Stimulated activated naive CD8-positive, alpha-beta T cell treated with anti-CD3 and anti-CD28 coated beads, Interleukin-15, Interleukin-2, amounts not matched to agents 100 U/mL and 50 U/mL, for 24 hours (primary cell): ENCODE measurements at regions not wholly inside any gene's neighbourhood (a gene's known extent, or its start where the extent isn't known, plus 50 kb on each side); places are given as distances from the start of the nearest gene placed in this dataset.
"Not testable (repeated sequence)": the region's sequence is repeated elsewhere in the genome, so short reads cannot be mapped to it uniquely, and the experiment has no call there.

Source experiments
- ATAC-seq: fragments of 150-1000 bp; cut with Tn5 transposase; one replicate; pipeline ENCODE4 v1.10.0; 2021
- DNase-seq: peaks from one replicate; pipeline ENCODE4 v3.0.0; 2021

DNA sequence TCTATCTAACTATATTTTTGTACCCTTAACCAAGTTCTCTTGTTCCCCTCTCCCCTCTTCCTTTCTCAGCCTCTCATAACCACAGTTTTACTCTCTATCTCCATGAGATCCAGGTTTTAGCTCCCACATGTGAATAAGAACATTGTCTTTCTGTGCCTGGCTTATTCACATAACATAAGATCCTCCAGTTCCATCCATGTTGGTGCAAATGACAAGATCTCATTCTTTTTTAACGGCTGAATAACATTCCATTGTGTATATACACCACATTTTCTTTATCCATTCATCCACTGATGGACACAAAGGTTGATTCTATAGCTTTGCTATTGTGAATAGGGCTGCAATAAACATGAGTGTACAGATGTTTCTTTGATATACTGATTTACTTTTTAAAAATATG lies 83.9 kb upstream of the TMEM178A start:
- ATAC-seq (no peak), DNase-seq (no peak)

DNA sequence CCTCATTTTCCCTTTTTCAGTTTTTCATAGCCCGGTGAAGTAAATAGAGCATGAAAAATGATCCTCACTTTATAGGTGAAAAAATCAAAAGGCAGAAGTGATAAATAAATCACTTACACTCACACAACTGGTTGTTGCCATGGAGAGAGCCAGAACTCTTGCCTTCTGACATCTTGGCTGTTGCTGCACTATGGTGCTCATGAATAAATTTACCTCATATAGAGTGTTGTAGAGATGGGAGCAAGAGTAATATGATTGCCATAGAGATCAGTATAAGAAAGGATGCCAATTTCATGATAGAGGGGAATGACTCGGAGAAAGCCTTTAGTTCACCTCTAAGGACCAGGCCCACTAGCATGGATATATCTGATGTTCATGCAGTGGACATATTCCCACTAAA lies 82.5 kb upstream of the TMEM178A start:
- ATAC-seq (no peak), DNase-seq (no peak)

DNA sequence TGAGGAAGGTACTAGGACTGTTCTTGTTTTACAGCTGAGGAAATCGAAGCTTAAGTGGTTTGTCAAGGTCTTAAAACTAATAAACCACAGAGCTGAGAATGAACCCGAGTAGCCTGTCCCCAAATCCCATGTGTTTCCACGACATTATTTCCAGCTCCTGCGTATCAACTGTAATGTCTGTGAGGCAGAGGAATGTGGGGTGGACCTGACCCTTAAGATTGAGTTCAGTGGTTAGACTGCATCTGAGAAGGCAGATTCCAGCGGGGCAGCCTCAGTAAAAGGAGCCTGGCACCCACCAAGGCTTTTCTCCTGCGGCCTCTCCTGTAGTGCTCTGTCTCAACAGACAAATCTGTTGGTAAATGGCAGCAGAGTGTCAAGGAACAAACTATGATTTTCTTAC lies 81.9 kb upstream of the TMEM178A start:
- DNase-seq (no peak), ATAC-seq (no peak)

DNA sequence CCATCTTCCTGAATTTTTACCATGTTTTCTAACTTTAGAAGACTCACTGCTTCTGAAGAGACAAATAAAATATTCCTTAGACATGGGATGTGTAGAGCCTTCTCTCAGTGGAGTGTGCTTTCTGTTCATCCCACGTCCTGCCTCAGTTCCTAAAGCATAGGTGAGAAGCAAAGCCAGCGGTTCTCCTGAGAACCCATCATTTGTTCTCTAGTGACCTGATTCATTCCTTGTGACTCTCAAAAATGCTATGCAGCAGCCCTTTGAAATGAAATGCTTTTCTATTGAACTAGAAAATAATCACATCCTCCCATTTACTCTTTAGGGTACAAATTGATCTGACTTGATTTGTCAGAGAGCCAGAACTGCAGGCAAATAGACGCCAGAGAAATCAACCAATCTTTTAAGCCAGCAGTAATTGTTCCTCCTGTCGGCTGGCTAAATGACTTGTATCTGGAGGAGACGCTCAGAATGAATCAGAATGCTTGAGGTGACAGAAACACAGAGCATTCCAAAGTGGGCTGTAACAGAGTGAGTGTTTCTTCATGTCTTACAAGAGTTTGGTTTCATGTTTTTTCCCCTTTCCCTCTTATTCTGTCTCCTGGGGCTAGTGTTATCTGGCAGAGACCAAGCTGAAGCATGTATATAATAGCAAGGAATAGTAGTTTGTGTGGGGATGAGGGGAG lies 81.3 kb upstream of the TMEM178A start:
- no peak for DNase-seq
- no peak for ATAC-seq

DNA sequence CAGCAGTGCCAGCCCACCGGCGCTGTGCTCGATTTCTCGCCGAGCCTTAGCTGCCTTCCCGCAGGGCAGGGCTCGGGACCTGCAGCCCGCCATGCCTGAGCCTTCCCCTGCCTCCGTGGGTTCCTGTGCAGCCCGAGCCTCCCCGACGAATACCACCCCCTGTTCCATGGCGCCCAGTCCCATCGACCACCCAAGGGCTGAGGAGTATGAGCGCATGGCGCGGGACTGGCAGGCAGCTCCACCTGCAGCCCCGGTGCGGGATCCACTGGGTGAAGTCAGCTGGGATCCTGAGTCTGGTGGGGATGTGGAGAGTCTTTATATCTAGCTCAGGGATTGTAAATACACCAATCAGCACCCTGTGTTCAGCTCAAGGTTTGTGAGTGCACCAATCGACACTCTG lies 80.2 kb upstream of the TMEM178A start:
- not testable (repeated sequence) for DNase-seq, ATAC-seq

DNA sequence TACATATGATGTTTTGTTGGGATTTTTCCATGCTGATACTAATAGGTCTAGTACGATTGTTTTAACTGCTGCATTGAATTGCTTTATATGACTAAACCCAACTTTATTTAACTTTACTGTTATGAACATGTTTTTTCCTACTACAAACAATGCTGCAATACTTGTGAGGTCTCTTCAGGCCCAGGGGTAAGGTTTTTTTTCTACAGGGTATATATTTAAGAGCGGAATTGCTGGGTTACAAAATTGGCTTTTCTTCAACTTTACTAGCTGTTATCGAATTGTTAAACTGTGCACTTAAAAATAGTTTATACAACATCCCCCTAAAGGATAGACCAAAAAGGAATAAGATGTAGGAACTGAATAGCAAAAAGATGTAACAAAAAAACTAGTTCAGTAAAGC lies 78.5 kb upstream of the TMEM178A start:
- ATAC-seq (no peak), DNase-seq (no peak)

DNA sequence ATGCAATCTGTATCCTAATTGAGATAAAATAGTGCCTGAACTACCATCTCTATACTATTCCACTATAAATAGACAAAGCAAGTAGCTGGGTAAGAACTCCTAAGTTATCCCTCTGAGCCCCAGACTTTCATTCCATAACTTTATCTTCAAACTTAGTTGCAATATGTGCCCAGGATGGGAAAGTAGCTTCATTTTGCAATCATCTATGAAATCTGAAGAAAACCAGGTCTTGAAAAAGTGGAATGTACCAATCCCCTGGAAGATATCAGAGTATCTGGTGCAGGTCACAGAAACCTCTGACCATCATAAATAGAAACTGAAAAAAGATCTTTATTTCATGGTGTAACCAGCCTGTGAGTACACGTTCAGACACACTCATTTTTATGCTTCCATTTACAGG lies 78.1 kb upstream of the TMEM178A start:
- no peak for ATAC-seq

DNA sequence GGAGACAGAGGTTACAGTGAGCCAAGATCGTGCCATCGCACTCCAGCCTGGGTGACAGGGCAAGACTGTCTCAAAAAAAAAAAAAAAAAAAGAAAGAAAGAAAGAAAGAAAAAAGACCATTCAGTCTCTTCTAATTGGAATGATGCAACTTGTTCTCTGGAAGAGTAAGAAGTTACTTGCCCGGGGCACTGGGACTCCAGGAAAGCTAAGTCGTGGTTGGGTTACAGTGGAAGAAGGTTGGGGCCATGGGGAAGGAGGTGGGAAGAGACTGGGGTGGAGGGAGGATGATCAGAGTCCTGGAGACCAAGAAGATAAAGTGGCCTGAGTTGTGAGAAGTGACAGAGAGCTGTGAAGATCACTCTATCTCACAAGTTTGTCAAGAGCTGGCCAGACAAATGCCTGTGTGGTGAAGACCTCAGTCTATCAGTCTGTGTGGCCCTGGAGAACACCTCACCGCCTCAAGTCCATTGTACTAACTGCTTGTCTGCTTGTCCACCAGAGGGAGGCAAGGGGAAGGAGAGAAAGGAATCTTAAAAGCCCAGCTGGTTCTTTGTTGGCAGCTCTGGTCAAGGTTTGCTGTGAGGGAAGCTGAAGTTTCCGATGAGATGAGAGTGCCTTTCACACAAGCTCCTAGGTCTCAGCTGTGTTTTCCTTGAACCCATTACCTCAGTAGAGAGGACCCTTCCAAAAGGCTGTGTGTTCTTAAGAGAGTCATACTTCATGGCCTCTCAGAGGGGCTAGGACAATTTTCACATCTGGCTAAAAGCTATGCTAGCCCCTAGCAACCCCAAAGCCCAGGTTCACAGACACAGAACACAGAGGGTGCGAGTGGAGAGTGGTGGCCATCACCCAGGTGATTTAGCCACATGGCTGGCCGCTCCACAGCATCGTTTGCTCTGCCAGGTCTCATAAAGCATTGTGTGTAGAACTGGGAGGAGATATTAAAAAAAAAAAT lies 72.0 kb upstream of the TMEM178A start:
- no peak for ATAC-seq
- DNase-seq, result no peak

More for the DNA sequence above, 78.1 kb upstream of the TMEM178A start:
- no peak for DNase-seq

DNA sequence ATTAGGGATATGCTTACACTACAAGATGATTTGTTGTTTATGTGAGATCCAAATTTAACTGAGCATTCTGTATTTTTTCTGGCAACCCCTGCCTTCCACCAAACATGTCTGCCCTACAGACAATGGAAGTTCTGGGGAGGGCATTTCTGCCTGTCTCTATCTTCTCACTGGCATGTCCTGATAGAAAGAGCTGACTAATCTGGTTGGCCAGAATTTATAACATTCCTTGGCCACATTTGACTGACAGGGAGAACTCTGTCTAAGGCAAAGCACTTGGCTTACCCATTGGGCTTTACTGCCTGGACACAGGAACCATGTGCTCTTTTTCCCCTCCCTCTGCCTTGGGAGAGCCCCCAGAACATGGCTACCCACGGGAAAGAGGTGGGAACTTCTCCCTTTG lies 70.6 kb upstream of the TMEM178A start:
- no peak for ATAC-seq
- no peak for DNase-seq

DNA sequence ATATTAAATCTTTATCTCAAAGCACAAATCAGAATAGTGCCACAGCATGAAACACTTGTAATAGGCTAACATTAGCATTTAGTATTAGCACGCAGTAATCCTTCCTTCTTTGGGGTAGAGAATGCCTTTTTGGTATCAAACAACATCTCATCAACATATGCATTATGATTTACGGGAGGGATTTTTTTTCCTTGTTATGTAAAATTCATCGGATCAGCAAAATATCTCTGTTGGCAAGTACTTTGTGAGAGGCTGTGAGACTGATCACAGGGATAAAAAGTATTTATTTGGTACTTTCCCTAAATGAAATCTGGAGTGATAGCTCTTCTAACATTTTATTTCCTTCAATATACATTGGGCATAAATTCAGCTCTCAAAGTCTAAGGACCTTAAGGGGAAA lies 68.4 kb upstream of the TMEM178A start:
- ATAC-seq (no peak), DNase-seq (no peak)

DNA sequence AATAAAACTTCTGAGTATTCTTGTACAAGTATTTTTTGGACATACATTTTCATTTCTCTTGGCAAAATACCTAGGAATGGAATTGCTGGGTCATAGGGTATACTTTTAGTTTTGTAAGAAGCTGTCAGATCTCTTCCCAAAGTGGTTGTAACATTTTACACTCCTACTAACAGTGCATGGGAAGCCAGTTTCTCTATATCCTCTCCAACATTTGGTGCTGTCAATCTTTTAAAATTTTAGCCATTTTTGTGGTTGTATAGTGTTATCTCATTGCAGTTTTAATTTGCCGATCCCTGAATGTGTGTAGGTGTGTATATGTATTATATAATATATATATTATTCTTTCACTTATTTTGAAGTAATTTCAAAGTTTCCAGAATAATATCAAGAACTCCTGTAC lies 63.1 kb upstream of the TMEM178A start:
- DNase-seq (no peak), ATAC-seq (no peak)

DNA sequence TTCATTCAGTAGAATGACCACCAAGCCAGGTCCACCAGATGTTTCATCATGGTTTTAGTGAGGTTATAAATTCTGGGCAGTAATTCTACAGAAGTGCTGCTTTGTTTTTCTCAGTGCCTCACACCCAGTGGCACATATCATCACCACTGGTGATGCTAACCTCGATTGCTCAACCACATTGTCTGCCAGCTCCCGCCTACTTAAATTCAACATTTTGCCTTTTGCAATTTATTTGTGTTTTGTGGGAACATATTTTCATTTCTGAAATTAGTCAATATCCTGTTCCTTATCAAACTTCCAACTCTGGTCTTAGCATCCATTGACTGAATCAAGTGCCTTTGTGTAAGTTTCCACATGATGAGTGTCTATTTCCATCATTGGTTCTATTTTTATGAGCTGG lies 62.3 kb upstream of the TMEM178A start:
- DNase-seq (no peak), ATAC-seq (no peak)

DNA sequence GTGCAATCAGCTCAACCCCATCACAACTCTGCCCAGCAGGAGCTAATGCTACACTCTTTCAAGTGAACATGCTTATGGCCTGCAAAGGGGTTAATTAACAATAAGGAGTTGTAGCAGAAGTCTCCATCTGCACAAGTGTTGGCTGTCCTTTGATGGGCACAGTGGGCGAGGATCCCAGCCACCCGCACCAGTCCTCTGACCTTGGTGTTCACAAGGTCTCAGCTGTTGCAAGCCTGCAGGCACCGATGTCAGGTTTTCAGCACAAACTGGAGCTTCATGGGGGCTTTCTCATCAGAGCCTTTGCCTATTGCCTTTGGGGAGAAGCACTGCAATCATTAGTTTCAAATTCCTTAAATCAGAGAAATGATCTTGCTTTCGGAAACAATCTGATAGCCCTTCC lies 60.9 kb upstream of the TMEM178A start:
- ATAC-seq, result no peak
- no peak for DNase-seq

DNA sequence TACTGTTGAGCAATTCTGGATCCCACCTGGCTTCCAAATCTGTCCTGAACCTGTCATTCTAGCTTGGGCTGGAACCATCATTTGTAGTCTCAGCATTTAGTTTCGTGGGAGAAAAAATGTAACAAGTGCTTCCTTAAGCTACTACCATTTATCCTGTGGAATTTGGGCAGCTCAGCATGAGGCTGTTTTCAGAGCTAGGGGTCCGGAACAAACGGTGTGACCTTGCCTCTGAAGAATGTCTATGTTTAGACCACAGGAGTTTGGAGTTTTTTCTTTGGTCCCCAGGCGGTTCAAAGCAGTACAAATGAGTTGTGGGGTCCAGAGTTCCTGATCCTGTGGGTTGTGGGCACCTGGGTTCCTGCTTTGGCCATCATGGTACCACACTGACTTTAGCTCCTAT lies 59.1 kb upstream of the TMEM178A start:
- ATAC-seq, result no peak
- DNase-seq, result no peak

DNA sequence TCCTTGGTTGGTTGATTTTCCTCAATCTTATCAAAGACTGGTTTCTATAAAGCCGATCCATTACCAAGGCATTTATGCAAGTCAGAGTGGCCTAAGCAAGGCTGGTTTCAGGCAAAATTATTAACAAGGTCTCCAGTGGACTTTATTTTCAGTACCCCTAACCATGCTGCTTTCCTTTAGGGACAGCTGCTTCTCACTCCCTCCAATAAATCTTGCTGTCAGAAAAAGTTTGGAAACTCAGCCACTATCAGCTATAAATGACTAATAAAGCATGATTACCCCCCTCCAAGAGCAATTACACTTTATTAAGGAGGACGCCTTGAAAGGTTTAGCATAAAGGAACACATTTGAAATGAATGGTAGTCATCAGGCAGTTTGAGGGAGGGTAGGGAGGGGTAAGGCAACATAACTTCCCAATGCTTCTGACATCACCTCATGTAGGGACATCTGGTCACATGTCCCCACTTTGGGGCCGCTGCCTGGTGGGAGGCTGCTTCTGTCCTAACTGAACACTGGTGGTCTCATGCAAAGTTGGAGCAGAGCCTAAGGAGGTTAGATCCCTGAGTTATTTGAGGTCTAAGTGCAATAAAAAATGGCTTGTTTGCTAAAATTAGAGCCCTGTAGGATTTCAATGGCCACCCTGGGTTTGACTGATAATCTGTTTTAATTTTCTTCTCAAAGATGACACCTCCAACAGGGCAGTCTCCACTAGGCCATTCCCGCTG lies 58.0 kb upstream of the TMEM178A start:
- DNase-seq (no peak), ATAC-seq (no peak)

DNA sequence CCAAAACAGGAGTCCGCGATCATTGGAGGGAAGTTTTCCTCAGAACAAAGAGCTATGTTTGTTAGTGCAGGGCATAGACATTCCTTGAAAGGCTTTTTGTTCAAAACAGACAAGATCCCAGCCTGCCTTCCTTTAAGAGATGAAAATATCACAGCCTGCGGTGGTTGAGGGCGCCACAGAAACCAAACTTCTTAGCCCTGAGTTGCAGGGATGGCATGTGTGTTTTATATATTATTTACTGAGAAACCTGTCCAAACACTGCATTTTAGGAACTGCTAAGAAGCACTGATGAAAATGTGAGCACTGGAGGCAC lies 57.5 kb upstream of the TMEM178A start:
- ATAC-seq (no peak), DNase-seq (no peak)

DNA sequence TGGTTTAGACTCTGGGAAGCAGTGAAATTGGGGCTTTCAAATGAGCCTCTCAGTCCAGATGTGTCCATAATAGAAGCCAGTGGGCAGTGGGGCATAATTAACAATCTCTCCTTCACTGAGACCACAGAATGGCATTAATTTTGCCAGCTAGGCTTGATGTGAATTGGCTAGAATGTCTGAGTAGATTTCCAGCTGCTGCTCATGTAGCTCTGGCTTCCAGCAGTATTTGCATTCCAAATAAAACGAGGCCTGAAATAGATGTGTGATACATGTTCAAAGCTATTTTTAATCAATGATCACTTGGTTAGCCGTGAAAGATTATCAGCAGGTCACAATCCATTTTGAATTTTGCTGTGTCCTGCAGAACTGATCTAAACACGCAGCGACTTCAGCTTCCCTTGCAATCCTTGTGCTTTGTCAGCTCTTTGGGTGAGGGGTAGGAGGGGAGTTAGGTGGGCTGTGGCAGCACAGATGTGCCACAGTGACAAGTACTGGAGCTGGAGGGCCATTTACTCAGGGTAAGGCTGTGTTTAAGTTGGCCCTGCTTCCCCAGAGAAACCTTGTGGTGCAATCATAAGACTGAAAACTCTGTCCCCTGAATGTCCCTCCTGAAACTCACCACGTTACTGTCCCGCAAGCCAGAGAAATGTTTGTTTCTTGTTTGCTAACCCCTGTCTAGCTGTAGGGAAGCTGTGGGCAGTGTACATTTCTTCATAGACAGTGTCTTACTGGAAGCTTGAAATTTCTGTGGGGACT lies 56.9 kb upstream of the TMEM178A start:
- no peak for DNase-seq
- no peak for ATAC-seq

DNA sequence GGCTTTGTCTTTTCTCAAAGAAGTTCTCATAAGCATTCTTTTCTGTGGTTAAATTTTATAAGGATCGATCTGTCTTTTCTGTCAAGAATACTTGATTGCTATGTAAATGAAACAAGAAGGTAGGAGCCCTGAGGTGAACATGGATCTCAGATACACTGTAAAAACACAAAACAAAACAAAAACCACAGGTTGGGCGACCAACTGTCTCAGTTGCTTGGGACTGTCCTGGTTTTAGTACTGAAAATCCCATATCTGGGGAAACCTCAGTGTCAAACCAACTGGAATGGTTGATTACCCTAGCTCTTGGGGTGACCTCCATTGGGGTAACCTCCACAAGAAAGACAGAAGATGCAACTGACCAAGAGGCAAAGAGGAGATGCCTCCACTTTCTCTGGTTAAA lies 55.8 kb upstream of the TMEM178A start:
- DNase-seq, result no peak
- ATAC-seq, result no peak

DNA sequence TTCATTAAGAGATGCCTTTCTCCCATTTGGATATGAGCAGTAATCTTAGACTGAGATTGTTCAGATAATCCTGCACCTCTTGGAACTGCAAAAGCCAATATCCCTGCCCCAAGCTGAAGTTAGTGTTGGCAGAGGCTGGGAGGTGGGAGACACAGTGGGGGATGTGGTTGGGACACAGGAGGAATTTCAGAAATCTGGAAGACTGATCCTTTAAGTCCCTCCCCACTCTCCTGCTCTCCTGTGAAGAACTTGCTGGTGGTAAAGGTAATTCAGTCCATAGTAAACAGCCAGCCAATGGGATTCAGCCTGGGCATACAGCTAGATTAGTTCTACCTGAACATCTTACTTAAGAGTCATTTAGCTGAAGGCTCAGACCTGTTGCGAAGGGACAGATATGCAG lies 50.0 kb upstream of the TMEM178A start:
- DNase-seq (no peak), ATAC-seq (no peak)
